Cardiac fibroblast (primary cell): ENCODE measurements at regions not wholly inside any gene's neighbourhood (a gene's known extent, or its start where the extent isn't known, plus 50 kb on each side); places are given as distances from the start of the nearest gene placed in this dataset.
A peak's percentile ranks its signal among the peaks of the same experiment; 100 is the strongest.

Source experiments
- DNase-seq, 2 donors: peaks; one replicate each; pipeline versions ENCODE4 v3.0.0 to v3.0.0-alpha.2; 2010; ENCODE audit warnings: low read depth in 2 of 2
- H3K4me3 ChIP-seq, 2 donors: replicated peaks in 1 of 2; 1 replicate in 1 of 2; 2 replicates in 1 of 2; pipeline ENCODE4 v1.5.1; 2011; ENCODE audit warnings: low read depth in 2 of 2, low read length in 2 of 2, mild to moderate bottlenecking in 2 of 2, moderate library complexity in 1 of 2
- CTCF ChIP-seq: IDR thresholded peaks from one replicate; pipeline ENCODE4 v1.5.1; 2011; ENCODE audit warnings: low read depth, mild to moderate bottlenecking, low read length, inconsistent platforms

GRCh38 chr6:2378891-2379652 lies 133.7 kb upstream of the GMDS start:
- peak overlapping the region in 1 of 2 donors; percentile 7 for H3K4me3 ChIP-seq
- DNase-seq: peak; percentile 40 to 88
- TF ChIP-seq CTCF: no peak

- TF ChIP-seq CTCF: no peak
- H3K4me3 ChIP-seq: no peak overlapping the region
Observed at GRCh38 chr6:2378046-2378657, 132.7 kb upstream of the GMDS start.

GRCh38 chr6:2376429-2377355 lies 131.3 kb upstream of the GMDS start:
- peak in 1 of 2 donors; percentile 15 for DNase-seq
- TF ChIP-seq CTCF: no peak
- H3K4me3 ChIP-seq: no peak overlapping the region

More at GRCh38 chr6:2378046-2378657, 132.7 kb upstream of the GMDS start:
- DNase-seq: no peak

- TF ChIP-seq CTCF: no peak
- no peak for DNase-seq
- no peak overlapping the region for H3K4me3 ChIP-seq
Observed at GRCh38 chr6:2375443-2375842, 130.0 kb upstream of the GMDS start.

GRCh38 chr6:2369606-2370005 lies 124.2 kb upstream of the GMDS start:
- TF ChIP-seq CTCF: no peak
- DNase-seq: no peak
- no peak overlapping the region for H3K4me3 ChIP-seq

- no peak for TF ChIP-seq CTCF
- H3K4me3 ChIP-seq: no peak overlapping the region
- DNase-seq: no peak
Observed at GRCh38 chr6:2363211-2363610, 117.8 kb upstream of the GMDS start.
